Umbilical cord (tissue), 1 donor: ENCODE measurements at regions not wholly inside any gene's neighbourhood (a gene's known extent, or its start where the extent isn't known, plus 50 kb on each side); places are given as distances from the start of the nearest gene placed in this dataset.
"Not testable (repeated sequence)": the region's sequence is repeated elsewhere in the genome, so short reads cannot be mapped to it uniquely, and the experiment has no call there.

Experiments
- DNase-seq: peaks from one replicate; pipeline ENCODE4 v3.0.0-alpha.2; 2015; ENCODE audit warnings: low spot score

- DNase-seq, result no peak
These were observed 644.6 kb upstream of the TMPRSS15 start for GRCh38 chr21:19048098-19048672.

- DNase-seq, result no peak
These were observed 646.0 kb upstream of the TMPRSS15 start for GRCh38 chr21:19049567-19049966.

DNA sequence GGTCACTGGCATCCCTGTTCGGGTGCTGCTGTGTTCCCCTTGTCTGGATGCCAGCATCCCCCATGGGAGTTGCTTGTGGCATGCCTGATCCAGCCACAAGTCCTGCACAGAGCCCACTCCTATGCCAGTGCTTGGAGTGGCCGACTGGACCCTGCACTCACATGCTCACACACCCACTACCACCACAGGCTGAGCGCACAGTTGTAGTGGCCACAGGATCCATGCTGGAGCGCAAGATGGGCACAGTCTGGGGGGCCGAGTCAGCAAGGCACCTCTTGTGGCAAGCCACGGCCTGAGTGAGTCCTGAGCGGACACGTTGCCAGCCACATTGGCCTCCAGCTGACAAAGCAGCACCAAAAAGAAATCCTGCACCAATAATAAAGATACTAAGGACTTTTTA lies 661.6 kb upstream of the TMPRSS15 start:
- no peak for DNase-seq

GRCh38 chr21:19076031-19076430 lies 672.4 kb upstream of the TMPRSS15 start:
- no peak for DNase-seq

- DNase-seq, result no peak
These were observed 706.1 kb upstream of the TMPRSS15 start for GRCh38 chr21:19109694-19110093.

- DNase-seq, result not testable (repeated sequence)
These were observed 715.7 kb upstream of the TMPRSS15 start for GRCh38 chr21:19119259-19119658.

DNA sequence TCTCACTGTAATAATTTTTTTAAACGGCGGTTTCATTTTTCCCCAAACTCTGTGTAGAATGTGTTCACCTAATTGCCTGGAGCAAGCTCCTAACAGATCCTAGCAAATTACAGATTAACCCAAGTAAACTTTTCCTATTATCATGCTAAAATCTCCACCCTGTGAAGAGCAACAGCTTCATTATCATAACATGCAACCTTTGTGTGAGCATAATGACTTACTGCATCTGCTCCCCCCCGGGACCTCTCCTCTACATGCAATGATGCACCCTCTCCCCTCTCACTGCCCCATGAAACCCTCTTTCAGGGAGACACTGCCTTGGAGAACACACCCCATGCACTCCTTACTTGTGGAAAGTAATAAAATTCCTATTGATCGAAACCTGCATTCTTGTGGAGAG lies 717.0 kb upstream of the TMPRSS15 start:
- DNase-seq, result no peak

GRCh38 chr21:19122356-19122755 lies 718.8 kb upstream of the TMPRSS15 start:
- no peak for DNase-seq

DNA sequence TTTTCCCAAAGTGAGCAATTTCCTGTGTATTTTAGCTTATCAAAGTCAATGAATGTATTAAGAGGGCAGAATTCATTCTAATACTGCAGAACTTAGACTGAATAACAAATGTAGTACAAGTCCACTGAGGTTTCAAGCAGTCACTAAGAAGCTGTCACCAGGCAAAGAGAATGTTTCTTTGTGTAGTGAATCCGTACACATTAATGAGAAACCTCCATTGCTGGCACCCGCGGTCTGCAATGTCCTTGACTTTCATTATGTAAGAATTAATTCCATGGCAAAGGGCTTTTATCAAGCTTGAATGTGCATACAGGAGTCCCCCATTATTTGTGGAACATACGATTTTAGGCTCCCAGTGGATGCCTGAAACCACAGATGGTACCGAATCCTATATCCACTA lies 719.5 kb upstream of the TMPRSS15 start:
- DNase-seq, result no peak

DNA sequence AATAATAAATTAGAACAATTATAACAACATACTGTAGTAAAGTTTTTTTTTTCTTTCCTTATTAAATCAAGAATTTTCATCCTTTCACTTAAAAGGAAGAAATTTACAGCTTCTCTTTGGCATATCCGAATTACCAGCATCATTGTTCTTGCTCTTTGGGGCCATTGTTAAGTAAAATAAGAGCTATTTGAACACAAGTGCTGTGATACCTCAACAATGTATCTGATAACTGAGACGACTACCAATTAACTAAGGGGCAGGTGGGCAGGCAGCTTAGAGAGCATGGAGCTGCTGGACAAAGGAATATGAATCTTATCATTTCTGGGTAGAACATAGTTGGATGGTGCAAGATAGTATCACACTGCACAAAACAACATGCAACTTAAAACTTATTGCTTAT lies 719.9 kb upstream of the TMPRSS15 start:
- DNase-seq, result no peak

DNA sequence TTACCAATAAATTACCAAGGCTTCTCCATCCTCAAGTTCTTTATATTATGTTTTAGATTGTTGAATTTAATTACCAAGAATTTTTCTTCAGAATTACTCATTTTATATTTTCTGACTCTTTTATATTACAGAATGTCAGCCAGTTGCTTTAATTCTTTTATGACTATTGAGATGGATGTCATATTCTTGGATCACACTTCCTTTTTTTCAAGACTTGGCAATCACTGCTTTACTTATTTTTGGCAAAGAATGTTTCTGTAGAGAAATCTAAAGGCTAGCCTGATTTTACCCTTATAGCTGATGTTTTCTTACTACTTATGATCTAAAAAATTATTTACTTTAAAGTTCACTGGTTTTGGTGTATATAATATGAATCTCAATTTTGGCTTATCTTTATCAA lies 721.1 kb upstream of the TMPRSS15 start:
- peak; percentile 1 for DNase-seq

GRCh38 chr21:19130379-19131028 lies 726.9 kb upstream of the TMPRSS15 start:
- DNase-seq, result no peak

DNA sequence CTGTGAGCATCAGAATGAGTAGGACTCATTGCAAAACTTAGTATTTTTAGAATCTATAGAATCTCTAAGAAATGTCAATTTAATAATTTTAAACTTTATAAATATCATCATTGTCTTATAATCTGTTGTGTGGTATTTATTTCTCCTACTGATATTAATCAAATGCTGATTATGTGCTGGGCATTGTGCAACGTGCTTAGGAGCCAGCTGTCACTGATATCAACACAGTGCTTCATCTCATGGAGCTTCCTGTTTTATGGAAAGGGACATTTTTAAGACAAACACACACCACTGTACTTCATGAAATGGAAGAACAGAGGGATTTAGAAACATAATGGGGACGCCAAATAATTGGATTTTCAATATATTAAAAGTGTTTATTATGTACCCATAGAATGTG lies 737.9 kb upstream of the TMPRSS15 start:
- no peak for DNase-seq

DNA sequence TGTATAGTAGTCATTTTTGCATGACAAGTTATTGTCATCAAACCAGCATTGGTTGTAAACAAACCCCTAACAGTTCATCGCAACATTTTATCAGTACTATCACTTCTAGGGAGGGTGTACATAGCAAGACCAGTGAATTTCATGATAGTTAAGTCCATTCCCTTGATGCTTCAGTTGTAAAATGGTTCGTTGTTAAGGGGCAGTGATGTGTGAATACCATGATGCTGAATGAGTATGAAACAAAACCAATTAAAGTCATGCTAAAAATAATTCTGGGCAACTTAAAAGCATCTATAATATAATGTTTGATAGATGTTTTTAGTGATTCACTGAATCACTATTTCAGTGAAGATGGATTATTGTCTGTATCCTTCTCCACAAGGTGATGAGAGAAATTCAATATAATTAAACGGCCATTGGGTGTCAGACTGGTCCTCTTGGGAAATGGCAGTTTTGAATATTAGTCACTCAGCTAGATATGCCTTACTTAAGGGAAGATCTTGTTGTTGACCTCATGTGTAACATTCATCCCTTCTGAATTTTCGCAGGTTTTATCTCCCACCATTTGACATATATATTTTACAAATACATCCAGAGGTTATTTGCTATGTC lies 742.2 kb upstream of the TMPRSS15 start:
- DNase-seq, result no peak

DNA sequence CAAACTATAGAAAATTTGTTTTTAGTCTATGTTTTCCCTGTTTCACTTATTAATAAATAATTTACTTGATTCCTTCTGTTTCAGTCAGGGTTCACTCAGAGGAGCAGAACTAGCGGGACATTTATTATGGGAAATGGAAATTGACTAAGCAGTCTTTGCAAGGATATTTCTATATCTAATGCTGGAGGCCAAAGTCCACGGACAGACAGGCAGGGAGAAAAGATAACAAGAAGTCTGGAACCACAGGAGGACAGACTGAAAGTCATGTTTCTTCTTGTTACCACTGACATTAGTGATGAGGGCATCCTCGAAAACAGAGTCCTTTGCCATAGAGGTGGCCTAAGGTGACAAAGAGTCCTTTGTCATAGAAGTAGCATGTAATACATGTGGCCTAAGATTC lies 744.5 kb upstream of the TMPRSS15 start:
- DNase-seq, result no peak

DNA sequence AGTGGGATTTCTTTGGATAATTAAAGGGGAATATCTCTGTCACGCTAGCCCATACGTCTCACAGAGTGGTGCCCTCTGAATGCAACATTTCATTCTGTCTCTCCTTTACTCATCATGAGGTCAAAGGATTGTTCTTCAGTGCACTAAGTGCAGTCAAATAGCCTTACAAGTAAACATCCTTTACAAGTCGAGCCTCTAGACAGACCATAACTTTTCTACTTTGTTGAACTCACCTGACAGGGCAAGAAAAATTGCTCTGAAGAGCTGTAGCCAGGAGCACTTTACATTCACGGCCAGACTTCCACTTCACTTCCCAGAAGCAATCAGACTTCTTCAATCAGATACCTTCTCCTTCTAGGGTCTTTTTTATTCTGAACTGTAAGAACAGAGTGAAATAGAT lies 768.0 kb upstream of the TMPRSS15 start:
- no peak for DNase-seq

GRCh38 chr21:19181604-19182140 lies 778.1 kb upstream of the TMPRSS15 start:
- no peak for DNase-seq

DNA sequence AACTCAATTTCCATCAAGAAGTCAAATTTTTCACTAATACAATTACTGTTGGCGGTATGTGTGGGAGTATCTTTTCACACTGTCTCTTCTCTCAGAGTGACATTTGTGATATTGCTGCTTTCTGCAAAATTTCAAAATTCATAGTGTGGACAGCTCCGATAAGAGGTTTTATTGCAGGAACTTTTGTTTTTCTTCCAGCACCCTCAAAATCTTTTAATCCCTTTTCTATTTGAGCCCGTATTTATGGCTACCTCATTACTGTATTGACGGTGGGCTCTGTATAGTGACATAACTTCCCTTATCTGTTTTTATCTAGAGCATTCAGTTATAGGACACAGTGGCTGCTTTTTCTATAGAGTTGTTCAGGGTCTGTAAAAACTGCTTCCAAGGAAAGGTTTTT lies 794.4 kb upstream of the TMPRSS15 start:
- no peak for DNase-seq

- no peak for DNase-seq
These were observed 795.2 kb upstream of the TMPRSS15 start for GRCh38 chr21:19198801-19199200.

DNA sequence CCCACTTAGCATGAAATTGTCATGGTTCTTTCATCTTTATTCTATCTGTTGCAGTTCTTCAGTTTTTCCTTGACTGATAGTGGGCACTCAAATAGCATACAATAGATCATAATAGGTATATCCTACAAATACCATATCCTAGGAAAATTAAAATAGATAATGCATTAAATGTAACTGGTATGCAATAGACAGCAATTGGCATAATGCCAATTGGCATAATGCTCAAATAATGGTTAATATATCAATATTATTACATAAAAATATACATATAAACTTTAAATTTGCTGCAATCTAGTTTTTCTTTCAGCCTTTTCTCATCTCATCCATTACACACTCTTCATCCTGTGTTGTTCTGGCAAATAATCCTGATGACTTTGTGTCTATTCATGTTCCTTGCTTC lies 814.6 kb upstream of the TMPRSS15 start:
- no peak for DNase-seq

DNA sequence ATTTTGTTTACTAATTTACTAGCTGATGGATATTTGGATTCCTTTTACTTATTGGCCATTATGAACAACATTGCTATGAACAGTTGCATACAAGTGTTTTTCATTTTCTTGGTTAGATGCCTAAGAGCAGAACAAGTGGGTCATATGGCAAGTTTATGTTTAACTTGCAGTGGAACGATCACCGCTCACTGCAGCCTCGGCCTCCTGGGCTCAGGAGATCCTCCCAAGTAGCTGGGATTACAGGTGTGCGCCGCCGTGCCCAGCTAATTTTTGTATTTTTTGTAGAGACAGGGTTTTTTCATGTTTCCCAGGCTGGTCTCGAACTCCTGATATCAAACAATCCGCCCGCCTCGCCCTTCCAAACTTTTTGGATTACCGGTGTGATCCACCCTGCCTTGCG lies 820.5 kb upstream of the TMPRSS15 start:
- DNase-seq, result no peak

- peak; percentile 30 for DNase-seq
These were observed 824.6 kb upstream of the TMPRSS15 start for GRCh38 chr21:19228226-19228625.

DNA sequence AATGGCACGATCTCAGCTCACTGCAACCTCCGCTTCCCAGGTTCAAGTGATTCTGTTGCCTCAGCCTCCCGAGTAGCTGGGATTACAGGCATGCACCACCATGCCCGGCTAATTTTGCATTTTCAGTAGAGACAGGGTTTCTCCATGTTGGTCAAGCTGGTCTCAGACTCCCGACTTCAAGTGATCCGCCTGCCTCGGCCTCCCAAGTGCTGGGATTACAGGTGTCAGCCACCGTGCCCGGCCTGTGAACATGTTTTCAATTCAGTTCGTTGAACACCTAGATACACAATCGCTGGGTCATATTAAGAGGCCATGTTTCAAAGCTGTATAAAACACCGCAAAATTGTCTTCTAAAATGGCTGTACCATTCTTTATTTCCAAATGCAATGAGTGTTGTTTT lies 830.3 kb upstream of the TMPRSS15 start:
- not testable (repeated sequence) for DNase-seq
